Esophagus squamous epithelium (tissue), 5 donors: ENCODE measurements at regions not wholly inside any gene's neighbourhood (a gene's known extent, or its start where the extent isn't known, plus 50 kb on each side); places are given as distances from the start of the nearest gene placed in this dataset.

Source experiments
- DNase-seq: peaks from one replicate; lab custom pipeline; 2025; lab: John Stamatoyannopoulos, UW
- H3K27ac ChIP-seq, 4 donors: fragments of 200-600 bp; sonication (generic); one replicate each; pipeline ENCODE4 v1.5.1; 2016 to 2019; ENCODE audit warnings: mild to moderate bottlenecking in 1 of 4
- H3K27me3 ChIP-seq, 4 donors: fragments of 200-600 bp; sonication (generic); 1 replicate in 3 of 4; 2 replicates in 1 of 4; pipeline versions ENCODE4 v1.5.1 to v1.6.0; 2017 to 2021; ENCODE audit warnings: antibody characterized with exemption in 1 of 4
- H3K36me3 ChIP-seq, 3 donors: fragments of 200-600 bp; sonication (generic); one replicate each; pipeline ENCODE4 v1.5.1; 2016 to 2019
- H3K4me1 ChIP-seq, 3 donors: fragments of 200-600 bp; sonication (generic); one replicate each; pipeline ENCODE4 v1.5.1; 2017 to 2019
- H3K4me3 ChIP-seq, 4 donors: fragments of 200-600 bp; sonication (generic); 1 replicate in 3 of 4; 2 replicates in 1 of 4; pipeline ENCODE4 v1.5.1; 2016 to 2019; ENCODE audit warnings: mild to moderate bottlenecking in 2 of 4, moderate library complexity in 1 of 4
- H3K9me3 ChIP-seq, 3 donors: fragments of 200-600 bp; sonication (generic); one replicate each; pipeline ENCODE4 v1.5.1; 2016 to 2019
- POLR2A ChIP-seq, 4 donors: fragments of 450-650 bp; IDR thresholded peaks; one replicate each; pipeline ENCODE4 v1.6.1; 2017; ENCODE audit warnings: antibody characterized with exemption in 4 of 4, mild to moderate bottlenecking in 4 of 4, moderate library complexity in 3 of 4
- WGBS, 2 donors: methylation state at CpG; one replicate each; pipeline ENCODE4 v1.1.5; 2018; 5-methylcytosine and 5-hydroxymethylcytosine counted together
- intact Hi-C: fragments of 100-400 bp; cut with DNase I; formaldehyde crosslinking; loops from one replicate; pipeline ENCODE4 v1.15.0; 2022
- TF ChIP-seq, protein P1 (sequence below), 6 experiments: fragments of 450-650 bp in 4 of 6; fragments of 200-600 bp in 2 of 6; sonication (generic) in 2 of 6; IDR thresholded peaks; one replicate each; pipeline ENCODE4 v1.5.1; 2016 to 2019; ENCODE audit warnings: antibody characterized with exemption in 6 of 6, mild to moderate bottlenecking in 4 of 6, moderate library complexity in 4 of 6
- donor health status: DM: yes; HTN: yes; CAD: no.

DNA sequence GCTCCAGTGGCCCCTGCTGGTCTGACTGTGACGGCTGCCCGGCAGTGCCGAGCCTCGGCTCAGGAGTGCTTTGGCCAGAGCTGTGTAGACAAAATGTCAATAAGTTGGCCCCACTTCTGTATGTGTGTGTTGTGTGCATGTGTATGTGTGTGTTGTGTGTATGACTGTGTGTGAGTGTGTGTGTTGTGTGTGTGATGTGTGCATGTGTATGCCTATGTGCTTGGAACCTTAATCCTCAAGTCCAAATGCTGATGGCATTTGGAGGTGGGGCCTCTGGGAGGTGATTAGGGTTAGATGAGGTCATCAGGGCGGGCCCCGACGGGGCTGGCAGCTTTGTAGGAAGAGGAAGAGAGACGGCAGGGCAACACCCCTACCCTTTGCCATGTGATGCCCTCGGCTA lies 269.0 kb downstream of the DCDC2C start:
- H3K9me3 ChIP-seq: no peaks in the 10 kb centered on the region
- peaks cover 0 to 5% (median 0%) of the 10 kb centered on the region in 4 donors for H3K27me3 ChIP-seq
- no peak overlapping the region for H3K4me3 ChIP-seq
- H3K4me1 ChIP-seq: no peaks in the 10 kb centered on the region
- no peaks in the 10 kb centered on the region for H3K36me3 ChIP-seq
- TF ChIP-seq, protein P1, sequence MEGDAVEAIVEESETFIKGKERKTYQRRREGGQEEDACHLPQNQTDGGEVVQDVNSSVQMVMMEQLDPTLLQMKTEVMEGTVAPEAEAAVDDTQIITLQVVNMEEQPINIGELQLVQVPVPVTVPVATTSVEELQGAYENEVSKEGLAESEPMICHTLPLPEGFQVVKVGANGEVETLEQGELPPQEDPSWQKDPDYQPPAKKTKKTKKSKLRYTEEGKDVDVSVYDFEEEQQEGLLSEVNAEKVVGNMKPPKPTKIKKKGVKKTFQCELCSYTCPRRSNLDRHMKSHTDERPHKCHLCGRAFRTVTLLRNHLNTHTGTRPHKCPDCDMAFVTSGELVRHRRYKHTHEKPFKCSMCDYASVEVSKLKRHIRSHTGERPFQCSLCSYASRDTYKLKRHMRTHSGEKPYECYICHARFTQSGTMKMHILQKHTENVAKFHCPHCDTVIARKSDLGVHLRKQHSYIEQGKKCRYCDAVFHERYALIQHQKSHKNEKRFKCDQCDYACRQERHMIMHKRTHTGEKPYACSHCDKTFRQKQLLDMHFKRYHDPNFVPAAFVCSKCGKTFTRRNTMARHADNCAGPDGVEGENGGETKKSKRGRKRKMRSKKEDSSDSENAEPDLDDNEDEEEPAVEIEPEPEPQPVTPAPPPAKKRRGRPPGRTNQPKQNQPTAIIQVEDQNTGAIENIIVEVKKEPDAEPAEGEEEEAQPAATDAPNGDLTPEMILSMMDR (IDR thresholded peaks at IDR 0.05): no peak
- no peak for TF ChIP-seq POLR2A (IDR thresholded peaks at IDR 0.05)
- no peak for DNase-seq
- H3K27ac ChIP-seq: no peak overlapping the region
- 46 to 73% methylated on average over 5 to 7 of the region's 9 CpGs for WGBS, 2 donors
- intact Hi-C loops: no loop called here

DNA sequence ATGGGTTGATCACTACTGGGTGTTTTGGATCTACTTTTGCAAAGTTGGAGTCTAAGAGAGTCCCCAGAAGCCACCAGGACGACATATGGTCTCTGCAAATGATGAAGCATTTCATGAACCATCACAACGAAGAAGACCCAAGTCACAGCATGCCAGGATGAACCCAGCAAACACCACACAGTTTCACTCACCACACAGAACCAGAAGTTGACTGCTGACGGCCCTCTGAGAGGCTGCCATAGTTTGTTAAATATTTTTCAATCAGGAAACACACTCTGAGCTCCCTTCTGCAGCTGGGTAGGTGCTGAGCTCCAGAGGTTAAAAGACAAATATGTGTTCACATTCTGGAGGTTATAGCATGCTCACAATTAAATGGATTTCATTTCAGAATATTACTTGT lies 271.4 kb downstream of the DCDC2C start:
- Histone ChIP-seq H3K36me3 (no peaks in the 10 kb centered on the region), H3K4me1 (no peaks in the 10 kb centered on the region), H3K9me3 (peaks cover 0 to 8% (median 0%) of the 10 kb centered on the region in 3 donors), H3K27ac (no peak overlapping the region), H3K27me3 (peaks cover 0 to 5% (median 0%) of the 10 kb centered on the region in 4 donors), H3K4me3 (no peak overlapping the region)
- intact Hi-C loops: no loop called here
- no peak for DNase-seq
- TF ChIP-seq, protein P1 (IDR thresholded peaks at IDR 0.05): no peak
- TF ChIP-seq POLR2A (IDR thresholded peaks at IDR 0.05): no peak
- WGBS, 2 donors: 37 to 38% methylated on average over 2 to 3 of the region's 3 CpGs

DNA sequence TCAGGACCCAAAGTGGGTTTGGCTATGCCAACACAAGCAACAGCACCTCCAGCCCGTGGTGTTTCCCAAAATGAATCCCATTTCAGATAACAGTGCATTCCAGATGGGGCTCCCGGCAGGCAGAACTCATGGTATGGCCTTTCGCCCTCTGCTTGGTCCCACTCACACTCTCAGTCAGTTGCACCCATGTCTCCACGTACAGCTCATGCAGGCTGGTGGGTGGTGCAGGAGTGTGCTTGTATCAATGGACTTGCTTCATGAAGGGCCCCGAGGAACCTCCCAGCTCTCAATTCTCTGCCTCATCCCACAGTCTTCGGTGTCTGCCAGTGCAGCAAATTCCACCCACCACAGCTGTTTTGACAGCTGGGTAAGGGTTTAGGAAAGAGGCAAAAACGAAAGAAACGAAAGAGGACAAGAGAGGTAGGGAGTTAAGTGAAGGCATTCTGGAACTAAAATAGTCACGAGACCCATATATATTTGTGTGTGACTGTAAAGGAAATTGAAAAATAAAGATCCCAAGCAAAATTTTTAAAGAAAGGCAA lies 278.1 kb downstream of the DCDC2C start:
- Histone ChIP-seq H3K9me3 (peaks cover 0 to 8% (median 0%) of the 10 kb centered on the region in 3 donors), H3K4me3 (no peak overlapping the region), H3K4me1 (no peaks in the 10 kb centered on the region), H3K27me3 (no peaks in the 10 kb centered on the region), H3K27ac (no peak overlapping the region), H3K36me3 (no peaks in the 10 kb centered on the region)
- DNase-seq: no peak
- no peak for TF ChIP-seq POLR2A (IDR thresholded peaks at IDR 0.05)
- TF ChIP-seq, protein P1 (IDR thresholded peaks at IDR 0.05): no peak
- 66 to 67% methylated on average over 7 to 9 of the region's 9 CpGs for WGBS, 2 donors
- intact Hi-C loops: no loop called here

DNA sequence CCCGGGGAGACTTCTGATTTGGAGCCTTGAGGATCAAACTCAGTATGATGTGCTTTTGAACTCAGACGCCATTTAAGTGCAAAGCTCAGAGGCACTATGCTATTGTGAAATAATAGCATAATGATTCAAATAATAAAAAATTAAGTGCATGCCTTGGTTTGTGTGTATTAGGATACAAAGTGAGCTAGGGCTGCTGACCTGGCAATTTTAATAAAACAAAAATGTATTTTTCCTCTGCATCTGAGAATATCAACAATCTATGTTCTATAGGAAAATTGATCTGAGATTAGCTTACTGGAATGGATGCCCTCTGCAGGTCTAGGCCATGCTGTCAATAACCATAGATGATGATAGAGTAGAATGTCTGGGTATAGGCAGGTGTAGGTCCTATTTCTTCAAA lies 278.8 kb downstream of the DCDC2C start:
- WGBS, 2 donors: 70 to 88% methylated on average over 2 of the region's 2 CpGs
- intact Hi-C loops: no loop called here
- no peak for DNase-seq

DNA sequence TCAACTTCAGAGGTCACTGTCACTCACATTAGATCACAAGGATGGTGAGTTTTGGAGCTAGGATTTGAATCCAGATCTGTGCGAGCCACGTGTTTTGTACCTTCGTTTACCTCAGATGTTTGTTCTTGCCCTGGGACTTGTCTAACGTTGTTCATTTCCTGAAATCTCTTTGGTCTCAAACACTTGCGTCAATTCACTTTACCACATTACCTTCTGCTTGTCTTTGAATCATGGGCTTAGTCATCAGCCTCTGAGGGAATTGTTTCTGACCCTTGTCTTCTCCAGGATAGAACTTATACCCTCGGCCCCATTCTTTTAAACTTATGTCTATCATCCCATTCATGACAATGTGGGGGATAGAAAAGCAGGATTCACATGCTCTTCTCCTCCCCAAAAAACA lies 282.7 kb downstream of the DCDC2C start:
- DNase-seq: no peak
- no peaks in the 10 kb centered on the region for H3K4me1 ChIP-seq
- H3K9me3 ChIP-seq: peaks cover 0 to 4% (median 0%) of the 10 kb centered on the region in 3 donors
- intact Hi-C loops: no loop called here
- no peak overlapping the region for H3K4me3 ChIP-seq
- no peak for TF ChIP-seq POLR2A (IDR thresholded peaks at IDR 0.05)
- TF ChIP-seq, protein P1 (IDR thresholded peaks at IDR 0.05): no peak
- no peaks in the 10 kb centered on the region for H3K36me3 ChIP-seq
- no peaks in the 10 kb centered on the region for H3K27me3 ChIP-seq
- no peak overlapping the region for H3K27ac ChIP-seq
- 42 to 65% methylated on average over 6 of the region's 6 CpGs for WGBS, 2 donors

More for the DNA sequence above, 278.8 kb downstream of the DCDC2C start:
- H3K9me3 ChIP-seq: peaks cover 0 to 8% (median 0%) of the 10 kb centered on the region in 3 donors
- H3K4me1 ChIP-seq: no peaks in the 10 kb centered on the region
- TF ChIP-seq, protein P1 (IDR thresholded peaks at IDR 0.05): no peak
- no peak for TF ChIP-seq POLR2A (IDR thresholded peaks at IDR 0.05)
- H3K36me3 ChIP-seq: no peaks in the 10 kb centered on the region
- no peak overlapping the region for H3K27ac ChIP-seq
- H3K27me3 ChIP-seq: no peaks in the 10 kb centered on the region
- H3K4me3 ChIP-seq: no peak overlapping the region
